Stimulated activated CD4-positive, alpha-beta T cell treated with anti-CD3 and anti-CD28 coated beads, Interleukin-12 subunit alpha, Interleukin-12 subunit beta, amount 100 ng/mL, for 24 hours (primary cell): ENCODE measurements at regions not wholly inside any gene's neighbourhood (a gene's known extent, or its start where the extent isn't known, plus 50 kb on each side); places are given as distances from the start of the nearest gene placed in this dataset.

Source experiments
- DNase-seq, 2 experiments: peaks; one replicate each; pipeline ENCODE4 v3.0.0-alpha.2; 2020; ENCODE audit warnings: low read depth in 2 of 2

- DNase-seq, result no peak
Observed at GRCh38 chr6:122116119-122116834, 283.2 kb upstream of the HSF2 start.

DNA sequence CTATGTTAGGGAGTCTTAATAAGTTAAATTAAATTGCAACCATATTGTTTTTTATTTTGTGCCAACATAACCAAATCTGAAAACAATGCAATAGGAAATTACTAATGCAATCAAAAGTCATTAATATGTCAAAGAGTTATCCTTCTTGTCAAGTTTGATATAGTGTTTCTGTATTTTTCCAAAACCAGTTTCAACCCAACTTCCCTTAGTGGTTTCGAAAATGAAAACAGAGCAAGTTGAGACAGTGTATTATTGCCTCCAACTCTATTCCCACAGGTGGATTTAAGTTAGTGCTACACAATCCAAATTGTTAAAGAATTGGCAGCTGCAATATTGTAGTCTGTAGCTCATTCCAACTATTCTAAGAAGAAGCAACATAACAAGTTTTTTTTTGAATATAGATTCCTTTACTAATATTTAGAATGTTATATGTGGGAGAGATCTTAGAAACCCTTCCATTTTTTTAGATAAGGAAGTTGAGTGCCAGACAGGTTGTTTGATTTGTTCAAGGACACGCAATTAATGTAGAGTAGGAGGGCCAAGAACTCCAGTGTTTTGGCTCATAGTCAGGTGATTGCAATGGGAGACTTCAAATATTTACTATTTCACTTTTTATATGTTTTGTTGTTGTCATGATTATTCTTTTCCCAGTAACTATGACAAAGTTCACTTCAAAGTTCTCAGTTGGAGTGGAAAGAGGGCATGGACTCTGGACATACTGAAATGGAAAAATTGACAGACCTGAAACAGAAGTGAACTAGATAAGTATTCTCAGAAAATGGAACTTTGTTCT, 282.4 kb upstream of the HSF2 start:
- no peak for DNase-seq

- no peak for DNase-seq
Observed at GRCh38 chr6:122118945-122119506, 280.4 kb upstream of the HSF2 start.

GRCh38 chr6:122122202-122122601, 277.2 kb upstream of the HSF2 start:
- DNase-seq, result no peak

- DNase-seq, result no peak
Observed at GRCh38 chr6:122122686-122123085, 276.8 kb upstream of the HSF2 start.

DNA sequence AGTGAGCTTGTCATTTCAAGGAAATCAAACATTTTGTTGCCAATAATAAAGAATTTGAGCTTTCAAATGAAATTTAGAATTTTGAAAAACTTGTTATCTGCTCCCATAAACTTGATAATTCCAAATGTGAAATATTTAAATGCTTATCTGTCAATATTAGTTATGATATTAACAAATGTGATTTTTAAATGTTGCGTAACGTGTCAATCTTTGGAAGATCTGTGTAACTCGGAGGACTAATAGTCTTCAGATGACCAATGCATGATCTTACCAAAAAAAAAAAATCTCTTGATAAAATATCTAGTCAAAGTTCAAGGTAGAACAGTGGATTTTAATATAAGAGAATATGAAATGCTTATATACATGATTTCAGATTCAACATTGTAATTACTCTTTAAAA, 274.5 kb upstream of the HSF2 start:
- no peak for DNase-seq

- DNase-seq, result no peak
Observed at GRCh38 chr6:122126894-122127293, 272.6 kb upstream of the HSF2 start.

- DNase-seq, result no peak
Observed at GRCh38 chr6:122128445-122128844, 271.0 kb upstream of the HSF2 start.

- DNase-seq, result no peak
Observed at GRCh38 chr6:122129313-122130025, 270.0 kb upstream of the HSF2 start.

- DNase-seq, result no peak
Observed at GRCh38 chr6:122130026-122130348, 269.5 kb upstream of the HSF2 start.

- no peak for DNase-seq
Observed at GRCh38 chr6:122130518-122130917, 268.9 kb upstream of the HSF2 start.

GRCh38 chr6:122136386-122136785, 263.1 kb upstream of the HSF2 start:
- DNase-seq, result no peak

GRCh38 chr6:122140031-122140430, 259.4 kb upstream of the HSF2 start:
- DNase-seq, result no peak

DNA sequence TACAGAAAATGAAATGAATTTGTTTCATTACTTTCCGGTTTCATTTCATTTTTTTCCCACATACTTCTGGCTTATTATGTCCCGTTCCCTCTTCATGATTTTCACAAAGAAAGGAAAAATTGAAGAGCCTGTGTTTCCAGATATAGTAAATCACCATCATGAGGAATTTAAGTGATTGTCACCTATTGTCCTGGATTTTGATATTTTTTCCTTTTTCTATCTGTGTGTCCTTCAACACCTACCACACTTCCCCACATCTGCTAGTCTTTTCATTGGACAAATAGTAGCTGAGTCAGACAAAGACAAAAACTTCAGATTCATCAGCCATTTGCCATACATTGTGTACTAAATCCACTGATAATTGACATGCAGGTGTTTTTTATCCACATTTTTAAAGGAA, 258.2 kb upstream of the HSF2 start:
- no peak for DNase-seq

DNA sequence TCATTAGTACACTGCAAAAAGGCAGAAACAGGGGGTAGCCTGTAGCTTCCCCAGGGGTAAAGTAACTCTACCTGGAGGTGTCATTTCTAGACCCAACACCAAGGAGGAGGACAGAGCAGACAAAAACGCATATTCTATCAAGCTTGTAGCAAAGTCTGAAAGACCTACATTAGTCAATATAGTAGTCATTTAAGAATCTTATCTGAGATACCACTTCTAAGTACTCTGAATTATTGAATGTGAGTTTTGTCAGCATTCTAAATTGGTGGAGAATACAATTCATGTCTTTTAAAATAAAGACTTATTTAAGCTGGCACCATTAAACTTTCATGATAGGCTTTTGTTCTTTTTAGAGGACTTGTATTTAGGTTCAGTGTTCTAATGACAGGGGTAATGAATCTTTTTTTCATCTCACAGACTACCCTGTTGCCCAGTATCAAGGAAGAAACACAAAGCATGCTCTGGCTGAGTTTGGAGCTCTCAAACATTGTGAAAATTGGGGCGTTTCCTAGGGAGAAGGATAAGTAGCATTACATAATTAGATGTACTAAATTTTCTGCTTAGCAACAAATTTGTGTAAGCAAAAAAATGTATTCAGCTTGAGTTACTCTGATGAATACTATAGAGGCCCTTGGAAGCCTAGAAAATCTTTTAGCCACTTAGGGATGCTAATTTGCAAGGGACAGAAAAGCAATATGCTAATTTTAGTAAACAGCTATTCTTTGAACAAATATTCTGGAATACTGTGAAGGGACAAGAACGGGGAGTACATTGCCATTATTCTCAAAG, 255.4 kb upstream of the HSF2 start:
- no peak for DNase-seq

DNA sequence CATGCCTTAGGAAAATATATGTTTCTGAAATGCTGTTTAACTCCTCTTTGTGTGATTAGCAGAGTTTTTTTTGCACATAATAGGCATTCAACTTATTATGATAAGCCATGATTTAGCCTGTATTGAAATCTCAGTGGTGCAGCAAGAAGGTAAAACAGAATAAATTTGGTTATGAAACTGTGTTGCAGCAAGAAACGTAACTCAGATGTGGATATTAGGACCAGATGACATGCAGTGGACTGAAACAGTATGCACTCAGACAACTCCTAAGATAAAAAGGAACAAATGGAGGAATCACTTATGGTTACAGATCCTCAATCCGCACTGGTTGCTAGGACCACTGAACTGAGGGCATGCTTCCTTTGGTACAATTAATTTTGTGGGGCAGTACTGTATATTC, 254.2 kb upstream of the HSF2 start:
- no peak for DNase-seq

GRCh38 chr6:122145741-122146240, 253.7 kb upstream of the HSF2 start:
- DNase-seq, result no peak

- DNase-seq, result no peak
Observed at GRCh38 chr6:122147291-122147690, 252.2 kb upstream of the HSF2 start.

GRCh38 chr6:122151066-122151465, 248.4 kb upstream of the HSF2 start:
- DNase-seq, result no peak

DNA sequence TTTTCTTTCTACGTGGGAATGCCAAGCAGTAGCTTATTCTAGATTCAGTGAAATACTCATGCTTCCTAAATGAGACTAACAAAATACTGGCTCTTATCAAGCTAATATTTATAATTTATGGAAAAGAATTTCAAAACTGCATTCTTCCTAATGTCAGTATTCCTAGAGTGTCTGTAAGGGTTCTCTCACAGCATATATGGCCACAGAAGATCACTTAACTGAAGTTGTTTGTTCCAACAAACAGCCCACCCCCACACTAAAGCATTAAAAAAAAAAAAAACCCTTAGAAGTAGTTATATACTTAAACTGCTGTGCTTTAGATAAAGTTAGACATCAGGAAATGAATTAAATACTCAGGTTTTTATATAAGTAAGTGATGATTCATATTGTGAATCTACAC, 247.7 kb upstream of the HSF2 start:
- DNase-seq, result no peak

DNA sequence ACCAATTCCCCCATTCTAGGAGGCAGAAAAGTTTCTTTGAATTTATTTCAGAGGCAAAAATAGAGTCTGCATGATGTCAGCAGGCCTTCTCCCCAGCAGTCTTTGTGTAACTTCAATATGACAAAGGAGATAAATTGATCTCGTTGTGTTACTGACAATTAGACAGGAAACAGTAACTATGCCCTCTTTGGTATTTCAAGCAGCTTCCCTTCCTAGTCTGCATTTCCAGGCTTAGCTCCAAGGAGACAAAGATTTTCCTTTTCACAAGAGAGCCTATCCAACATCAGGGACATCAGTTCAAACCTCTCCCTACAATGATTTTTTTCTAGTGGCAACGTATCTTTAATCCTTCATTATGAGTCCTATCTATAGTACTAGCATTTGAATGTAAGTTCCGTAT, 245.9 kb upstream of the HSF2 start:
- DNase-seq, result no peak

- DNase-seq, result no peak
Observed at GRCh38 chr6:122154155-122154554, 245.3 kb upstream of the HSF2 start.
